NCI-H446 (cell line): ENCODE measurements at regions not wholly inside any gene's neighbourhood (a gene's known extent, or its start where the extent isn't known, plus 50 kb on each side); places are given as distances from the start of the nearest gene placed in this dataset.
A peak's percentile ranks its signal among the peaks of the same experiment; 100 is the strongest.

Experiments
- DNase-seq, 2 experiments: peaks; one replicate each; lab custom pipeline; 2025; lab: John Stamatoyannopoulos, UW

DNA sequence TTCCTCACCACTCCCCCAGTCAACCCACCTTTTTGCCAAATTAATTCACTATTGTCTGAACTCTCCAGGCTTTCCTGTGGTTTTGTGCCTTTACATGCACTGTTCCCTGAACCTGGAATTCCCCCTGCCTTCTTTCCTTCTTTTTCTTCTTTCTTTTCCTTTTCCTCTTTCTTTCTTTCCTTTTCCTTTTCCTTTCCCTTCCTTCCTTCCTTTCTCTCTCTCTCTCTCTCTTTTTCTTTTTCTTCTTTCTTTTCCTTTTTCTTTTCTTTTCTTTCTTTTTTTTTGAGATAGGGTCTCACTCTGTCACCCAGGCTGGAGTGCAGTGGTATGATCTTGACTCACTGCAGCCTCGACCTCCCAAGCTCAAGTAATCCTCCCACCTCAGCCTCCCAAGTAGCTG lies 56.6 kb upstream of the CDC42BPA start:
- no peak for DNase-seq

DNA sequence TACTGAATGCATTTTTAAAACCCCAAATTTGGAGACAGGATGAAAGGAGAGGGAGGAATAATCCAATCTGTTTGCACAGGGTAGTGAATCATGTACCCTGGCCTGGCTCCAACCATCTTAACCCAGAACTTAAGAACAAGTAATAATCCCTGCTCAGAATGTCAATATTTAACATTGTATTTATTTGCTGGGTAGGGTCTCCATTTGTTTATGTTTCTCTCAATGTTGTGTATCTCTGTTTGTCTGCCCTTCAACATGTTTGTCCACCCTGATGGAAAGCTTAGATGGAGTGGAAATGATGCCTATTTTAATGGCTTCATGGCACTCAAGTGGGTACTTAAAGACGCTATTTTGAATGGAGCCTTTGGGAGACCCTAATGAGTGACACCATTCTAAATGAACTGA lies 54.4 kb upstream of the CDC42BPA start:
- peak in 1 of 2 experiments; percentile 1 for DNase-seq

DNA sequence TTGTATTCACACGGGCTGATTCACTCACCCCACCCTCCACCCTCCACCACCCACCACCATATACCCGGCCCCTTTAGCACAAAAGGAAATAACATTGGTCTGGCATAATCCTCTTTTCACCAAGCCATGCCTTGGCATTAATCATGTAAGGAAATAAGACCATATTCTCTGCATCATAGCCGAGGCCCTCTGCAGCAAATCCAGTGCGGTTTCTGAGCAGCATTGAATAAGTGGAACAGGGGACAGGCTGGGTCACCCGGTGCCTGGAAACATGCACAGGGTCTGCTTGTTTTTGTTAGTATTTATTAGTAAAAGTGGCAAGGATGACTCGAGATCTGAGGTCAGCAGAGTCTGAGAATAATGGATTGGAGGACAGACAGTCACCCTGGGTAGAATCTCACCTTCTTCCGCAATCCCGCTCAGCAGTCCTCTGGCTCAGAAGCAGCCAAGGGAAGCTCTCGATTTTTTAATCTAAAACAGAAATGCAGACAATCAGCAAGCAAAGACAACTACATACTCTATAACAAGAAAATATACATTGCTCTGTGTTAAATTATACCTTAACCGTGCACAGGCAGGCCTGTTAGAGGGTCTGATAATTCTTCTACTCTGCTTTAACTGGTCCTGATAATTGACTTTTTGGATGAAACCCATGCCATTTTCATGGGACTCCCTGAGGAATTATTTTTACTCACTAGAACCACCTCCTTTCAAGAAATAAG lies 52.4 kb upstream of the CDC42BPA start:
- DNase-seq = no peak

DNA sequence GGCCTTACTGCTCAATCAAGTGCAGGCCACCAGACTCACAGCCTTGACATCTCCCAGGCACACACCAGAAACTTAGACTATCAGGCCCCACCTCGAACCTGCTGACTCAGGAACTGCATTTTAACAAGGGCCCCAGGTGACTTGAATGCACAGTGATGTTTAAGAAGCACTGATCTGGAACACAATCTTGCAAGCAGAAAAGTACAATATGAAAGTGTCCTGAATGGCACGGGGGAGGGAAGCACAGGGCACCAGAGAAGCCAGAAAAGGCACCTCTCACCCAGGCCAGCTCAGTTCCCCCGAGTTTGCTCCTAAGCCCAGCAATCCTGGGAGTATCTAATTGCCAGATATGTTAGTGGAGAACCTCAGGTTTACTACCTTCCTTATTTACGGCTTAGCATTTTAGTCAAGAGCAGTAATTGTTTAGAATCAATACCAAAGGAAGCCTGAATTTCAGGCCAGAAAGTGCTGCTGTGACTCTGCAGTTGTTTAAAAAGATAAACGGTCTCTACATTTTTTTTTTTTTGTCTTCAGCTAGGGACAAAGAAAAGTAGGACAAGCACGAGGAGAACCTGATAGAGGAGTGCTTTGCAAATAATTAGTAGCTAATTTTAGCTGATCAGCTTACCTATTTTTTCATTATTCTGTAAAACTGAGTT lies 50.9 kb upstream of the CDC42BPA start:
- no peak for DNase-seq
